GM19397 (cell line): ENCODE measurements at regions not wholly inside any gene's neighbourhood (a gene's known extent, or its start where the extent isn't known, plus 50 kb on each side); places are given as distances from the start of the nearest gene placed in this dataset.
A peak's percentile ranks its signal among the peaks of the same experiment; 100 is the strongest.
"Not testable (repeated sequence)": the region's sequence is repeated elsewhere in the genome, so short reads cannot be mapped to it uniquely, and the experiment has no call there.

Experiments
- ATAC-seq: cut with Tn5 transposase; IDR thresholded peaks from one replicate; pipeline ENCODE4 v1.9.1; 2021; ENCODE audit warnings: mild to moderate bottlenecking, moderate library complexity; ENCODE audit not compliant: unreplicated experiment

DNA sequence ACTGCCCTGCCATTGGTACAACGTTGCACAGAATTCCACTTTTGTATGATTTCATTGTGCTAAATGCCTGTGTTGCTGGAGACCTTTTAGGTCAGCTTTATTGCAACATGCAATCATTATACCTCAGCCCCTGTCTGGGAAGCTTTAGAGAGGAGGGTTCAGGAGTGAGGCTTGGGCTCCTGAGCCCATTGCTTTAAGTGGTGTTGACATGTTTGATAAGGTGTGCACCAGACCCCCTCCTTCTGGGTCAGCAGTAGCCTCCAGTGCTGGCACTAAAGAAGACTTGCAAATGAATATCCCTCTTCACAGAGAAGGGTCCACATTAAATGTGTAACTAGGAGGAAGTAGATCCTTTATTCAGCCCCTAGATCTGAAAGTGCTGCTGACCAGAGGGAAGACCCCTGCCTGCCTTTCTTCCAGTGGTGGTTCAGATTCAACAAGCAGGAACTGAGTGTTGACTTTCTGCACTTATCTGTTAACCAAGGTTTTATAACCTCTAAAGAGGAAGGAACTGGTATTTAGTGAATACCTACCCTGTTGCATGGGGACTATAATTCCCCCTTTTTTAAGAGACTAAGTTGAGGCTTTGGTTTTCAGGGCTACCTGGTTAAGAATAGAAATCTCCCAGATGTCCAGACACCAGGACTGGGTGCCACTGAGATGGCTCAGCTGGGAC is 369.4 kb upstream of the IGFBP3 start:
- peak; percentile 16 for ATAC-seq

DNA sequence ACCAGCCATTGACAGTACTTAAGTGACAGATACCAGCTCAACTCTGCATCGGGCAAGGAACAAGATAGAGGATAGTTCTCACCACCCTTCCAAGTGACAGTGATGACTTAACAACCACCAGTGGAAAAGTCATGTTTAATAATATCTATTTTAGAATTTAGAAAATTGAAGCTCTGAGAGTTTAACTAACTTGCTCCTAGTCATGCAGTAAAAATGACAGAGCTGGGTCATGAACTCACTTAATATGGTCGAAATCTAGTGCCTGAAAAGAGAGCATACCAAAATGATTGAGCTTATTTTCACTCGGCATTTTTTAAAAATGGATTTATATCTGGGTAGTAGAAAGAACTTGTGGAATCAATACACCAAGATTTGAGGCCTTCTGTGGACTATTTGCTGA is 367.8 kb upstream of the IGFBP3 start:
- no peak for ATAC-seq

DNA sequence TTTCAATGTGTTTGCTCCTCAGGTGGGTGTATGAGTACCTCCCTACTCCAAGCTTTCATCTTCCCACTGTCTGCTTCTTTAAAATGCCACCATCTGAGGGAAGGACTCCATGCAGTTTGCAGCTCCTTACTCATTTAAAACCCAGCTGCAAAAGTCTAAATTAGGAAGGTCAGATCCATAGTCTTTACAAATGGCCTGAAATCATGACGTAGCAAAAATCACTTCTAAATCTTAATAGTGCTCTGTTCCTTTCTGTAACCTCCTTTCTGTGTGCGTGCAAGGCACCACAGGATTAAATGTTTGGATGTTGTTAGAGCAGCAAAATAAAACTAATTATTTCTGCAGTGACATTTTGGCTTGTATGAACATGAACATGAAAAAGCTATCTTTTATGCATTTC is 366.9 kb upstream of the IGFBP3 start:
- no peak for ATAC-seq

DNA sequence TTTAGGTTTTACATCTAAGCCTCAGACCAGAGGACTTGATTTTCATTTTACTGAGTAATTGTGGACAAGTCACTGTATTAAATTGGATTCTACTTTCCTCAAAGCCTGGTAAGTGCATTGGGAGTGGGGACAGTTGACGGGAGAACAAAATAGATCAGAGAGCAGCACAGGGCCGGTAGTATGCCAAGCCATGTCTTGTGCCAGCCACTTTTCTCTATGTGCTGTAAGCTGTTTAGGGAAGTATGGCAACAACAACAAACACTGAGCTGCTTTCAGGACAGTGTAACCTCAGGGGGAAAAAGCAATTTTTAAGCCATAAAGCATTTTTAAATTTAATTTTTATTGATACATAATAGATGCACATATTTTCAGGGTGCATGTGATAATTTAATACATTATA is 365.9 kb upstream of the IGFBP3 start:
- no peak for ATAC-seq

DNA sequence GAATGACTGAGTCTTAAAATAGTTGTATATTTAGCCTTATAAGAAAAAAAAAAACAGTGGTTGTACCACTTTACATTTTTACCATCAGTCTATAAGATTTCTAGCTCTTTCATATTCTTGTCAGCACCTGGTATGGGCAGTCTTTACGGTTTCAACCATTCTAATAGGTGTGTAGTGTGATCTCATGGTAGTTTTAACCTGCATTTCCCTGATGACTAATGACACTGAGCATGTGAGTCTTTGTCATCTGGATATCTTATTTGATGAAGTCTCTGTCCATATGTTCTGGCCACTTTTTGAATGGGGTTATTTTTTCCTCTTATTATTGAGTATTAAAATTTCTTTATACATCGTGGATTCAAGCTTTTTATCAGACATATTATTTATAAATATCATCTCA is 365.3 kb upstream of the IGFBP3 start:
- no peak for ATAC-seq

DNA sequence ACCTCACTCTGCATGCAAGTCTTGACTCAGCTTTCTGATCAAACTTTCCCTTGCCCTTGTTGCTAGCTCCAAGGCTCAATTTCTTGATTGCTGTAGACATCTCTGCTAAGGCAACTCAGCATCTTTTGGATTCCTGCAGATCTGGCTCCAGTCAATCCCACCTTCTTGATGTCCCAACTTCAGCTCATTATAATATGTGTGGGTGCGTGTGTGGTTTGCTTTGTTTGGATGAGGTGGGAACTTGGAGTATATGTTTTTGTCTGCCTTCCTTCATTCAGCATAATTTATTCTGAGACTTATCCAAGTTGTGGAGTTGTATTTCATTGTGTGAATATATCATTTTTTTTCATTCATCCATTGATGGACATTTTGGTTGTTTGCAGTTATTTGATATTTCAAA is 364.8 kb upstream of the IGFBP3 start:
- ATAC-seq = no peak

DNA sequence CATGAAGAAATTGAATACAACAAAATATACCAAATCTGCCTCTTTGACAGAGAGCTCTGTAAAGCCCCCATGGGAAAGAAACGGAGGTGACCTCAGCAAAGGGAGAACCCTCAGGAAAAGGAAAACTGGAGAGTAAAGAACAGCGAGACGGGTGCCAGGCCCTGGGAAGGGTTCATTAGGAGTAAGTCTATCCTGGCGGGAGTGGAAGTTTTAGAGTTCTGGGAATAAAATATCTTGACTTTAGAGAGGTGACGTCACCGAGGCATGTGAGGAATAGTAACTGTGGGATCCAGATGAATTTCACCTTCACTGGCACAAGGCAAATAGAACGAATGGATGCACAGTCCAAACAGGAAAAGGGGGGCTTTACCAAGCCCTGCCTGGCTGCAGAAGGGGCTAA is 362.8 kb upstream of the IGFBP3 start:
- ATAC-seq = no peak

DNA sequence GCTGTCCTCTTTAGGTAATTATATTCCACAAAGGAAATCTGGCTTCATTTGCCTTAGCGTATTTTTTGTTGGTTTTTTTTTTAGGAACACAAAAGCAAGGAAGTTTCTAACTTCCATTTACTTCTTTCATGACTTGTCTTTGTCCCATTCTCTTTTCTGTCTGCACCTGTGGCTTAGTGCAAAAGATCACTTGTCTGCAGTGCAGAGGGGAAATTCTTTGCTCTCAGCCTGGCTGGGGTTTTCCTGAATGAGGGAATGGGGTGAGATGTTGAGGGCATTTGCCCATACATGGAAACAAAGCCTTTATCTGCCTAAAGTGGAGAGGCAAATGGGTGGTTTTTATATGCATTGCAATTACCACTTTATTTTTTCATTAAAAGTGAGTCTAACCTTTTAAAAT is 361.1 kb upstream of the IGFBP3 start:
- no peak for ATAC-seq

DNA sequence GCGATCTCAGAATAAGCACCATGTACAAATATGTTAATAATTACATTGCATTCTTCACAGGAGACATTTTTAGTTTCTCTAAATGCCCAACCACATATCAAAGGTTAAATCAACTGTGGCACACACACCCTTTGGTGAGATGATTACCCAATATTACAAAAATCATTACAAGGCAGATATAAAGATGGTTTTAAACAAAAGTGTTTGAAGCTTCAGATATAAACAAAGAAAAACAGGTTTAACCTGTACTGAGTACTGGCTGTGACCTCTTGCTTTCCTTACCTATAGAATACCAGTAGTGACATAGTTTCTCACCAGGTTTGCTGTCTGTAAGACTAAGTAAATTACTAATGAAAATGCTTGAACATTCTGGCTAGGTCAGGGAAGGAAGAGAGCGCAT is 360.0 kb upstream of the IGFBP3 start:
- no peak for ATAC-seq

DNA sequence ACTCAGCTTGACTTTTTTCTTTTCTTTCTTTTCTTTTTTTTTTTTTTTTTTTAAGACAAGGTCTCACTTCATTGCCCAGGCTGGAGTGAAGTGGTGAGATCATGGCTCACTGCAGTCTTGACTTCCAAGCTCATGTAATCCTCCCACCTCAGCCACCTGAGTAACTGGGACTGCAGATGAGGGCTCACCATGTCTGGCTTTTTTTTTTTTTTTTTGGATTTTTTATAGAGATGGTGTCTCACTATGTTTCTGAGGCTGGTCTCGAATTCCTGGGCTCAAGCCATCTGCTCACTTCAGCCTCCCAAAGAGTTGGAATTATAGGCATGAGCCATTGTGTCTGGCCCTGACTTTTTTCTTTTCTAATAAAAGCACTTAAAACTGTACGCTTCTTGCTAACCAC is 358.2 kb upstream of the IGFBP3 start:
- ATAC-seq = no peak

DNA sequence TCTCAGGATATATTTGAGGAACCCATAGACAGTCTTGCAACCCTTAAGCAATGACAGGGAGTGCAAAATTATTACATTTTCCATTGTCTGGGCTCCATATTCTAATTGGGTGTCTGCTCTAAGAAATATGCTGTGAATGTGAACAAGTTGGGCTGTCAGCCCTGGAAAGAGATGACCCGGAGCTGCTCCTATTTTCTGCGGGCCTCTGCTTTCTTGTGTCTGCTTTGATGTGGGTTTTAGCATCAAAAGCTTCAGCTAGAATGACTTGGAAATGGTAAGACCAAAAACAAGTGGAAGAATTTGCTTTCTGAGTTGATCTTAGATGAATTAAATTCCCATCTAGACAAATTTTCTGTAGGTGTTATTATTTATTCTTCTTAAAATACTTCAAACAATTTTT is 343.6 kb upstream of the IGFBP3 start:
- ATAC-seq = no peak

DNA sequence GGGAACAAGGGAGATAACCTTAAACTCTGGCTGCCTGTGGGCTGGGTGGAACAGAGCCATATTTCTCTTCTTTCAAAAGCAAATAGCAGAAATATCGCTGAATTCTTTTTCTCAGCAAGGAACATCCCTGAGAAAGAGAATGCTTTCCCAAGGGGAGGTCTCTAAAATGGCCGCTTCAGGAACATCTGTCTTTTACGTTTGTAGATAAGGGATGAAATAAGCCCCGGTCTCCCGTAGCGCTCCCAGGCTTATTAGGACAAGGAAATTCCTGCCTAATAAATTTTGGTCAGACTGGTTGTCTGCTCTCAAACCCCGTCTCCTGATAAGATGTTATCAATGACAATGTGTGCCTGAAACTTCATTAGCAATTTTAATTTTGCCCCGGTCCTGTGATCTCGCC is 340.6 kb upstream of the IGFBP3 start:
- ATAC-seq = not testable (repeated sequence)

DNA sequence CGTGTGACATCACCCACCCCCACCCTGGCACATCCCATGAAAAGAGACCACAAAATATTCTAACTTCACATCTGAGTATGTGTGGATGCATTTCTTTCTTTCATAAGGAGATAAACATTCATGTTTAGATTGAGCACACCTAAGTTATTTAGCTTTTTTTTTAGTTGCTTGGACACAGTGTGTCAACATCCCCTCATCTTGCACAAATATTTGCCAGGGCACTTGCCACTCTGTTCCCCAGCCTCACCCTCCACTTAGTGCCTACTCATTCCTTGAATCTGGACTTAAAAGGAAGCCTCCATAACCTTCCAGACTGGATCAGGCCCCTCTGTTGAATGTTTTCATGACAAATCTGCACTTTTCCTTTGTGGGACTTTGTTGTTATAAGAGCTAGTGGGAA is 338.9 kb upstream of the IGFBP3 start:
- no peak for ATAC-seq

DNA sequence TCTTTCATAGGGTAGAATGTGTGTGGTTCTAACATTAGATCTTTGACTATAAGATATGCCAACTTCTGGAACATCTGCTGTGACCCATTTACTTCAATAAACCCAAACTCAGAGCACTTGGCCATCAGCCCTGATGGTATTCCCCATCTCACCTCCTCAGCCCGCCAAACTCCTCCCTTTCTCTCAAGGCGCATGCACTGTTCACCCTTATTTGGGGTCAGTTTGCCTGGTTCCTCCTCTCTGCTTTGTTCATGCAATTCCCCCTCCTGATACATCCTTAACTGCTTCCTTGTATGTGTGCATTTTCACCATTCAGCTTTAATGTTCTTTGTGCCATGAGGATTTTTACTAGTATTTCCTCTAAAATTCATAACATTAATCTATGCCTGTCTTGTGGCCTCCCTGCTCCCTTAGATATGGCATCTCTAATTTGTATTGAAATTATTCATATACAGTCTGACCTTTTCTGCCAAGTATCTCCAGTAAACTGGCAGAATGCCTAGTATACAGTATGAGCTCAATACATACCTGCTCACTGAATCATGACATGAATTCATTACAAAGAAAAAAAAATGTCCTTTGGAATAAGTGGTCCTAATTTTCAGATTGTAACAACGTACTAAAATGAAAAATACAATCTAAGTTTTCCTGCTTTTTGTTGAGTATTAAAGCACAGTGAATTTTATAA is 336.8 kb upstream of the IGFBP3 start:
- ATAC-seq = no peak

DNA sequence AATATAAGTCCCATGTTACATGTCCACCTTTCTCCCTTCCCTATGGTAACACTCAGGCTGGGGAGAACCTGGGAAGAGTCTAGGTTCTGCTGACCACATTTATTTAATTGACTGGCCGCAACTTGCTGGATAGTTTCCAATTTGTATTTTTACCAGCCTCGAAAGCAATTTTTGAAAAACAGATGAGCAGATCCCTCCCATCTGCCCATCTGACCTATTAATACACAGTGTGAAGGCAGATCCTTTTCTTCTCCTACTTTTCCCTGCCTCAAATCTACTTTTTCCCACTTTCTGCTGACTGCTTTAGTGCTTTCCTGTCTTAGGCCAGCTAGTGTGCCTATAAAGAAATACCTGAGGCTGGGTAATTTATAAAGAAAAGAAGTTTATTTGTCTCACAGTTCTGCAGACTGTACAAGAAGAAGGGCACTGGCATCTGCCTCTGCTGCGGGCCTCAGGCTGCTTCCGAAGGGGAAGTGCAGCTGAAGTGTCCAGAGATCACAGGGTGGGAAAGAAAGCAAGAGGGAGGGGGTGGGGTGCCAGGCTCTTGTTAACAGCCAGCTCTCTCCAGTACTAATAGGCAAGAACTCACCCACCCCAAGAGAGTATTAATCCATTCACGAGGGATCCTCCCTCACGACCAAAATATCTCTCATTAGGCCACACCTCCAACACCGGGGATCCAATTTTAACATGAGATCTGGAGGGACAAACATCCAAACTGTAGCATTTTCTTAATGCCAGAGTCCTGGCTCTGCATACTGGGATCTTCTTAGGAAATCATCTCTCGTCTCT is 336.0 kb upstream of the IGFBP3 start:
- ATAC-seq = no peak

DNA sequence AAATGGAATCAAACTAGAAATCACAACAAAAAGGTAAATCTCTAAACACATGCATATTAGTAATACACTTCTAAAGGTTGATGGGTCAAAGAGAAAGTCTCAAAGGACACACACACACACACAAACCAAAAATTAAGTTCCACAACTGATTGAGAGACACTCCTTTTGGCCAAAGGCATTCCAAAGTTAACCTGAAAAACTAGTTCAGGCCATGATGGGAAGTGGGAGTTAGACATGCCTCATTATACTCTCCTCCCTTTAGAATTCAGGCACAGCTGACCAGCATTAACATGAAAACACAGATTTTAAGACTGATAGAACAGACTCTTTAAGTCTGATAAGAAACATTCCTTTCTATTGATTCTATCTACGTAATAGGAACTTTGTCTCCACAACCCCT is 332.4 kb upstream of the IGFBP3 start:
- ATAC-seq = no peak

DNA sequence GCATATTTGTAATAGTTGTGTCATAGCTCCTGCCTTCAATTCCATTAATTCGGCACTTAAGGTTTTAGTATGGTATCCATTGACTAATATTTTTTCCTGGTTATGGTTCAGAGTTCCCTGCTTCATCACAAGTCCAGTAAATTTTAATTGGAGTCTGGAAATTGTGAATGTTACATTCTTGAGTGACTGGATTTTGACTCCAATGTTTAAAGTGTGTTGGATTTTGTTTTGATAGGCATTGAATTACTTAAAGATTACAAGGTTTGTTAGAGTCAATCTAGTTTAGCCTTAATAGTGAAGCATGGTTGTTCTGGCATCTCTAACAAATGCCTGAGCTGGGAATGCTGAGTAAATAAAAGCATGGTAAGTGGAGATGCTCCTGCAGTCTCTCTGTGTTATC is 326.6 kb upstream of the IGFBP3 start:
- ATAC-seq = no peak

DNA sequence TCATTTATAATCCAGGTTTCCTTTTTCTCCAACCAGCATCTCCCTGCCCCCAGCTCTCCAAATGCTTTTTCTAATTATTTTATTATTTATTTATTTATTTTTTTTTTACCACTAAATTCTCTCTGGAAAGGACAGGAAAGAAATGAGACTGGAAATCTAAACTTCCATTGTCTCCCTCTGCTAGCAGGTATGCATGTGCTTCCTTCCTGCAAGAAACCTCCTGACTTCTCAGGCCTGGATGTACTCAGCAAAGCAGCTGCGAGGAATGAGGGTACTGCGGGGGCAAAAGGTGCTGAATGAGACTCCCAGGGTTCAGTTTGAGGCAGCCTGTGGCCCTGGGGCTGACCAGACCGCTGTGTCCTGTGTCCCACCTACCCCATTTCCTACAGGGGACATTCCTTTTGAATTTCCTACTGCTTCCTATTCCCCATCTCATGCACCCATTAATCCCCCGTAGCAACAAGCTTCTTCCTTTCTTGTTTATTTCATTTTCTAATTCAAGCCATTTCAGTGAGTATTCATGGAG is 324.6 kb upstream of the IGFBP3 start:
- ATAC-seq = no peak

DNA sequence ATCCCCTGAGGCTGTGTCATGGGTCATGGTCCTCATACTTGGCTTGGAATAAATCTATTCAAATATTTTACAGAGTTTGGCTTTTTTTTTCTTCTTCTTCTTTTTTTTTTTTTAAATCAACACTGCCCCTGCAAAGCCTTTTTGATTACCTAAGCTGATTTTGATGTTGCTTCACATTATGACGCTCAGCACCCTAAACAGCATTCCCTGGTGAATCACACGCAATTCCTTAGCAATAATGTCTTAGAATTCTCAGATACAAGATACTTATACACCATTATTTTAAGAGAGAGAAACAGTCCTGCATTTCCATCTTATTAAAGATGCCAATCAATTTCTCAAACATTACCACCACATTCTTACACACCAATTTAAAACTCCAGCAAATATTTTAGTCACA is 323.7 kb upstream of the IGFBP3 start:
- no peak for ATAC-seq

DNA sequence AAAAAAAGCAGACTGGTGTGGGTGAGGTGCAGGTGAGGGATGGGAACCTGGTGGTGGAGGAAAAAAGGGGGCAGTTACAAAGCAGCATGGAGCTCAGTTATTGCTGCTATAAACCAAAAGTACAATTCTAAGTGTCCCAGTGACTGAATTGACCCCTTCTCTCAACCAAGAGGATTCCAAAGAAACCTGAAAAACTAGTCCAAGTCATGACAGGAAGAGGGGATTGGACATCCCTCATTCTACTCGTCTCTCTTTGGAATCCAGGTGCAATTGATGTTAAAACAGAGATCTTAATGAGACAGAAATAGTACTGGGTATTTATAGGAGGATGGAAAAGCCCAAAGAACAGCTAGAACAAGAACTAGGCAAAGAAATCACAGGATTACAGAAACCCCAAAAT is 322.3 kb upstream of the IGFBP3 start:
- ATAC-seq = no peak

DNA sequence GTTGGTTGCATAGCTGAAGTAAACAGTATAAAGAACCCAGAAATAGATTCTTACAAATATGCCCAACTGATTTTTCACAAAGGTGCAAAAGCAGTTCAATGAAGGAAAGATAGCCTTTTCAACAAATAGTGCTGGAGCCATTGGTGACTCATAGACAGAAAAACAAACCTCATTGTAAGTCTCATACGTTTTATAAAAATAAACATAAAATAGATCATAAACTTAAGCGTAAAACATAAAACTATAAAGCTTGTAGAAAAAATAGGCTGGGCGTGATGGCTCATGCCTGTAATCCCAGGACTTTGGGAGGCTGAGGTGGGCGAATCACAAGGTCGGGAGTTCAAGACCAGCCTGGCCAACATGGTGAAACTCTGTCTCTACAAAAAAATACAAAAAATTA is 318.8 kb upstream of the IGFBP3 start:
- ATAC-seq = no peak

DNA sequence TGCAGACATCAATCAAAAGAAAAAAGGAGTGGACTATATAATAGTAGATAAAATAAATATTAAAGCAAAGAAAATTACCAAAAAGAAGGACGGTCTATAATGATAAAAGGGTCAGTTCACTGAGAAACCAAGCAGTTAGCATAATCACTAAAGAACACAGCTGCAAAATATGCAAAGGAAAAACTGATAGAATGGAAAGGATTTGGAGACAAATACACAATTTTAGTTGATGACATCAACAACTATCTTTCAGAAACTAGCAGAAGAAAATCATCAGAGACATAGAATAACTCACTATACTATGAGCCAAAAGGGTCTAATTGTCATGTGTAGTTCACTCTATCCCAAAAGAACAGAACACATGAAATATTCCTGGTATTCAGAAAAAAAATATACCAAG is 316.4 kb upstream of the IGFBP3 start:
- ATAC-seq = no peak
